ENCODE measurements at regions not wholly inside any gene's neighbourhood (a gene's known extent, or its start where the extent isn't known, plus 50 kb on each side); places are given as distances from the start of the nearest gene placed in this dataset.
"Not testable (repeated sequence)": the region's sequence is repeated elsewhere in the genome, so short reads cannot be mapped to it uniquely, and the experiment has no call there.

GRCh38 chr12:127962303-127962702, 304.7 kb upstream of the TMEM132C start:
- no peak for TF ChIP-seq CTCF (IDR thresholded peaks at IDR 0.05; ENCODE audit: extremely low read depth, insufficient read depth, missing control alignments)
- in situ Hi-C loops (cut with MboI; ENCODE audit: low pct_unique_long_range_greater_than_20kb, low sequenced_read_pairs, unreplicated experiment) = no loop called here
- DNase-seq (ENCODE audit: low spot score) = no peak

- no peak for DNase-seq (ENCODE audit: low spot score)
- in situ Hi-C loops (cut with MboI; ENCODE audit: low pct_unique_long_range_greater_than_20kb, low sequenced_read_pairs, unreplicated experiment) = no loop called here
- TF ChIP-seq CTCF (IDR thresholded peaks at IDR 0.05; ENCODE audit: extremely low read depth, insufficient read depth, missing control alignments) = no peak
These were observed 303.0 kb upstream of the TMEM132C start for GRCh38 chr12:127963933-127964332.

- no peak for DNase-seq (ENCODE audit: low spot score)
- no peak for TF ChIP-seq CTCF (IDR thresholded peaks at IDR 0.05; ENCODE audit: extremely low read depth, insufficient read depth, missing control alignments)
- in situ Hi-C loops (cut with MboI; ENCODE audit: low pct_unique_long_range_greater_than_20kb, low sequenced_read_pairs, unreplicated experiment) = no loop called here
These were observed 302.3 kb upstream of the TMEM132C start for GRCh38 chr12:127964717-127965116.

GRCh38 chr12:127966331-127966730, 300.6 kb upstream of the TMEM132C start:
- DNase-seq (ENCODE audit: low spot score) = no peak
- TF ChIP-seq CTCF (IDR thresholded peaks at IDR 0.05; ENCODE audit: extremely low read depth, insufficient read depth, missing control alignments) = no peak
- in situ Hi-C loops (cut with MboI; ENCODE audit: low pct_unique_long_range_greater_than_20kb, low sequenced_read_pairs, unreplicated experiment) = no loop called here

- TF ChIP-seq CTCF (IDR thresholded peaks at IDR 0.05; ENCODE audit: extremely low read depth, insufficient read depth, missing control alignments) = no peak
- in situ Hi-C loops (cut with MboI; ENCODE audit: low pct_unique_long_range_greater_than_20kb, low sequenced_read_pairs, unreplicated experiment) = no loop called here
- no peak for DNase-seq (ENCODE audit: low spot score)
These were observed 296.5 kb upstream of the TMEM132C start for GRCh38 chr12:127970491-127970890.

- no peak for TF ChIP-seq CTCF (IDR thresholded peaks at IDR 0.05; ENCODE audit: extremely low read depth, insufficient read depth, missing control alignments)
- in situ Hi-C loops (cut with MboI; ENCODE audit: low pct_unique_long_range_greater_than_20kb, low sequenced_read_pairs, unreplicated experiment) = no loop called here
- no peak for DNase-seq (ENCODE audit: low spot score)
These were observed 286.4 kb upstream of the TMEM132C start for GRCh38 chr12:127980585-127980984.

GRCh38 chr12:127981875-127982274, 285.1 kb upstream of the TMEM132C start:
- DNase-seq (ENCODE audit: low spot score) = no peak
- in situ Hi-C loops (cut with MboI; ENCODE audit: low pct_unique_long_range_greater_than_20kb, low sequenced_read_pairs, unreplicated experiment) = no loop called here
- TF ChIP-seq CTCF (IDR thresholded peaks at IDR 0.05; ENCODE audit: extremely low read depth, insufficient read depth, missing control alignments) = no peak

GRCh38 chr12:127983213-127983791, 283.7 kb upstream of the TMEM132C start:
- in situ Hi-C loops (cut with MboI; ENCODE audit: low pct_unique_long_range_greater_than_20kb, low sequenced_read_pairs, unreplicated experiment); DNase-seq (ENCODE audit: low spot score): not testable (repeated sequence)

Data from GM13977 (cell line).